Common myeloid progenitor, CD34-positive (primary cell): ENCODE measurements at regions not wholly inside any gene's neighbourhood (a gene's known extent, or its start where the extent isn't known, plus 50 kb on each side); places are given as distances from the start of the nearest gene placed in this dataset.

Experiments used
- CTCF ChIA-PET: fragments of 350-600 bp; sonication (Branson Sonifier 250); formaldehyde crosslinking; loops from one replicate; lab custom pipeline; 2021; ENCODE audit warnings: antibody characterized with exemption; lab: Charles Lee
- POLR2A ChIA-PET: fragments of 350-600 bp; sonication (Branson Sonifier 250); formaldehyde crosslinking; loops from one replicate; lab custom pipeline; 2021; ENCODE audit warnings: antibody characterized with exemption; lab: Charles Lee
- DNase-seq, 3 donors: peaks; one replicate each; pipeline versions ENCODE4 v3.0.0 to v3.0.0-alpha.2; 2013
- H3K27ac ChIP-seq, 2 experiments: 1 replicate in 1 of 2; 2 replicates in 1 of 2; pipeline ENCODE4 v1.7.0; 2013; ENCODE audit warnings: inconsistent platforms in 2 of 2, low read length in 2 of 2, mild to moderate bottlenecking in 2 of 2, low read depth in 1 of 2, moderate library complexity in 1 of 2; ENCODE audit not compliant: severe bottlenecking in 2 of 2, insufficient read depth in 1 of 2, poor library complexity in 1 of 2
- H3K27me3 ChIP-seq, 5 experiments: replicated peaks in 2 of 5; 1 replicate in 3 of 5; 2 replicates in 2 of 5; pipeline versions ENCODE4 v1.6.1 to v1.7.0; 2013; ENCODE audit warnings: low read length in 4 of 5, mild to moderate bottlenecking in 2 of 5, moderate library complexity in 2 of 5, inconsistent platforms in 1 of 5; ENCODE audit not compliant: insufficient read depth in 5 of 5, control insufficient read depth in 4 of 5
- H3K36me3 ChIP-seq, 4 experiments: 1 replicate in 2 of 4; 2 replicates in 2 of 4; pipeline versions ENCODE4 v1.6.1 to v1.7.0; 2013; ENCODE audit warnings: low read length in 3 of 4, control low read depth in 1 of 4, mild to moderate bottlenecking in 1 of 4; ENCODE audit not compliant: control insufficient read depth in 4 of 4, insufficient read depth in 4 of 4
- H3K4me1 ChIP-seq, 4 experiments: 1 replicate in 3 of 4; 2 replicates in 1 of 4; pipeline versions ENCODE4 v1.6.1 to v1.7.1; 2013; ENCODE audit warnings: low read length in 3 of 4, mild to moderate bottlenecking in 3 of 4, control low read depth in 1 of 4, inconsistent platforms in 1 of 4, moderate library complexity in 1 of 4; ENCODE audit not compliant: control insufficient read depth in 4 of 4, insufficient read depth in 4 of 4; ENCODE audit errors: control extremely low read depth in 1 of 4
- H3K4me3 ChIP-seq, 7 experiments: 1 replicate in 4 of 7; 2 replicates in 3 of 7; pipeline versions ENCODE4 v1.5.1 to v1.7.0; 2013; ENCODE audit warnings: mild to moderate bottlenecking in 7 of 7, low read length in 6 of 7, moderate library complexity in 6 of 7, inconsistent platforms in 2 of 7, low read depth in 2 of 7, control low read depth in 1 of 7; ENCODE audit not compliant: insufficient read depth in 4 of 7, control insufficient read depth in 1 of 7; ENCODE audit errors: extremely low read depth in 1 of 7
- H3K9me3 ChIP-seq, 5 experiments: 1 replicate in 4 of 5; 2 replicates in 1 of 5; pipeline versions ENCODE4 v1.6.1 to v1.7.1; 2013; ENCODE audit warnings: low read length in 4 of 5, mild to moderate bottlenecking in 2 of 5, inconsistent platforms in 1 of 5, low read depth in 1 of 5, moderate library complexity in 1 of 5; ENCODE audit not compliant: control insufficient read depth in 4 of 5, insufficient read depth in 2 of 5; ENCODE audit errors: control extremely low read depth in 1 of 5
- WGBS: methylation state at CpG from one replicate; pipeline ENCODE4 v1.1.5; 2013; ENCODE audit not compliant: insufficient coverage; 5-methylcytosine and 5-hydroxymethylcytosine counted together

GRCh38 chr7:156151078-156151477 lies 338.8 kb upstream of the SHH start:
- H3K27ac ChIP-seq: no peak overlapping the region
- ChIA-PET CTCF (interaction anchor here (0.7 kb wide), 1 partner anchor 10 kb away, joined by 3 read pairs; no protein-coding TSS in a partner anchor), POLR2A (no interaction called here)
- no peaks in the 10 kb centered on the region for H3K9me3 ChIP-seq
- H3K36me3 ChIP-seq: no peaks in the 10 kb centered on the region
- no peak overlapping the region for H3K4me3 ChIP-seq
- H3K27me3 ChIP-seq: peaks cover 0 to 7% (median 2%) of the 10 kb centered on the region in 5 experiments
- DNase-seq: no peak
- H3K4me1 ChIP-seq: no peaks in the 10 kb centered on the region
- 65% methylated on average over 8 of the region's 8 CpGs for WGBS

GRCh38 chr7:156148995-156149394 lies 336.7 kb upstream of the SHH start:
- ChIA-PET POLR2A (no interaction called here), CTCF (no interaction called here)
- H3K4me1 ChIP-seq: no peaks in the 10 kb centered on the region
- H3K27me3 ChIP-seq: peaks cover 0 to 7% (median 2%) of the 10 kb centered on the region in 5 experiments
- H3K27ac ChIP-seq: no peak overlapping the region
- 94% methylated on average over 9 of the region's 9 CpGs for WGBS
- no peaks in the 10 kb centered on the region for H3K36me3 ChIP-seq
- DNase-seq: no peak
- H3K4me3 ChIP-seq: no peak overlapping the region
- H3K9me3 ChIP-seq: no peaks in the 10 kb centered on the region

- CTCF ChIA-PET: no interaction called here
- Histone ChIP-seq H3K4me1 (no peaks in the 10 kb centered on the region), H3K36me3 (no peaks in the 10 kb centered on the region), H3K9me3 (no peaks in the 10 kb centered on the region), H3K4me3 (no peak overlapping the region), H3K27ac (no peak overlapping the region), H3K27me3 (peaks cover 0 to 7% (median 2%) of the 10 kb centered on the region in 5 experiments)
- POLR2A ChIA-PET: no interaction called here
- 85% methylated on average over 6 of the region's 8 CpGs for WGBS
- DNase-seq: no peak
These were observed 336.3 kb upstream of the SHH start for GRCh38 chr7:156148547-156148946.

GRCh38 chr7:156147756-156148504 lies 335.7 kb upstream of the SHH start:
- WGBS: 86% methylated on average over 15 of the region's 15 CpGs
- no peak for DNase-seq
- Histone ChIP-seq H3K4me3 (no peak overlapping the region), H3K27ac (no peak overlapping the region), H3K36me3 (no peaks in the 10 kb centered on the region), H3K4me1 (no peaks in the 10 kb centered on the region), H3K9me3 (no peaks in the 10 kb centered on the region), H3K27me3 (peaks cover 0 to 7% (median 2%) of the 10 kb centered on the region in 5 experiments)
- ChIA-PET POLR2A (interaction anchor here (0.6 kb wide), 1 partner anchor 366 kb away, joined by 5 read pairs; no protein-coding TSS in a partner anchor), CTCF (no interaction called here)

GRCh38 chr7:156147104-156147503 lies 334.8 kb upstream of the SHH start:
- ChIA-PET POLR2A (no interaction called here), CTCF (no interaction called here)
- WGBS: 93% methylated on average over 3 of the region's 6 CpGs
- Histone ChIP-seq H3K36me3 (no peaks in the 10 kb centered on the region), H3K9me3 (no peaks in the 10 kb centered on the region), H3K4me3 (no peak overlapping the region), H3K4me1 (no peaks in the 10 kb centered on the region), H3K27me3 (peaks cover 0 to 7% (median 2%) of the 10 kb centered on the region in 5 experiments), H3K27ac (no peak overlapping the region)
- DNase-seq: no peak

- Histone ChIP-seq H3K27ac (no peak overlapping the region), H3K36me3 (no peaks in the 10 kb centered on the region), H3K9me3 (no peaks in the 10 kb centered on the region), H3K4me3 (no peak overlapping the region), H3K27me3 (peaks cover 0 to 5% (median 2%) of the 10 kb centered on the region in 5 experiments), H3K4me1 (no peaks in the 10 kb centered on the region)
- DNase-seq: no peak
- ChIA-PET POLR2A (no interaction called here), CTCF (no interaction called here)
- 90% methylated on average over 7 of the region's 8 CpGs for WGBS
These were observed 333.7 kb upstream of the SHH start for GRCh38 chr7:156145996-156146395.

- Histone ChIP-seq H3K27me3 (peaks cover 0 to 5% (median 2%) of the 10 kb centered on the region in 5 experiments), H3K9me3 (no peaks in the 10 kb centered on the region), H3K4me3 (no peak overlapping the region), H3K36me3 (no peaks in the 10 kb centered on the region), H3K4me1 (no peaks in the 10 kb centered on the region), H3K27ac (no peak overlapping the region)
- WGBS: 91% methylated on average over 5 of the region's 6 CpGs
- ChIA-PET POLR2A (no interaction called here), CTCF (no interaction called here)
- DNase-seq: no peak
These were observed 332.9 kb upstream of the SHH start for GRCh38 chr7:156145184-156145583.
